Fibroblast of upper back skin (primary cell): ENCODE measurements at regions not wholly inside any gene's neighbourhood (a gene's known extent, or its start where the extent isn't known, plus 50 kb on each side); places are given as distances from the start of the nearest gene placed in this dataset.
"Not testable (repeated sequence)": the region's sequence is repeated elsewhere in the genome, so short reads cannot be mapped to it uniquely, and the experiment has no call there.

Source experiments
- DNase-seq: peaks from one replicate; pipeline ENCODE4 v3.0.0-alpha.2; 2013

GRCh38 chr14:22491683-22492621 lies 97.1 kb downstream of the DAD1 start:
- no peak for DNase-seq

- DNase-seq, result not testable (repeated sequence)
These were observed 98.0 kb downstream of the DAD1 start for GRCh38 chr14:22491053-22491452.

GRCh38 chr14:22489957-22490950 lies 98.8 kb downstream of the DAD1 start:
- DNase-seq, result no peak

GRCh38 chr14:22489244-22489545 lies 99.8 kb downstream of the DAD1 start:
- no peak for DNase-seq

- no peak for DNase-seq
These were observed 100.3 kb downstream of the DAD1 start for GRCh38 chr14:22488522-22489243.

GRCh38 chr14:22487941-22488340 lies 101.1 kb downstream of the DAD1 start:
- DNase-seq, result no peak

GRCh38 chr14:22487401-22487800 lies 101.6 kb downstream of the DAD1 start:
- DNase-seq, result no peak

GRCh38 chr14:22486675-22487074 lies 102.3 kb downstream of the DAD1 start:
- no peak for DNase-seq

GRCh38 chr14:22485649-22486048 lies 103.4 kb downstream of the DAD1 start:
- no peak for DNase-seq

GRCh38 chr14:22485178-22485577 lies 103.8 kb downstream of the DAD1 start:
- peak; percentile 61 for DNase-seq

- DNase-seq, result peak; percentile 50
These were observed 104.4 kb downstream of the DAD1 start for GRCh38 chr14:22484632-22485031.

GRCh38 chr14:22483863-22484593 lies 105.0 kb downstream of the DAD1 start:
- DNase-seq, result peak; percentile 63

GRCh38 chr14:22482782-22483553 lies 106.1 kb downstream of the DAD1 start:
- DNase-seq, result no peak

- no peak for DNase-seq
These were observed 106.8 kb downstream of the DAD1 start for GRCh38 chr14:22482085-22482694.

GRCh38 chr14:22481546-22481945 lies 107.5 kb downstream of the DAD1 start:
- DNase-seq, result no peak

- peak; percentile 21 for DNase-seq
These were observed 109.1 kb downstream of the DAD1 start for GRCh38 chr14:22479776-22480464.

GRCh38 chr14:22479132-22479531 lies 109.9 kb downstream of the DAD1 start:
- DNase-seq, result no peak

- peak; percentile 55 for DNase-seq
These were observed 110.4 kb downstream of the DAD1 start for GRCh38 chr14:22478670-22479069.

- no peak for DNase-seq
These were observed 110.8 kb downstream of the DAD1 start for GRCh38 chr14:22478247-22478646.

GRCh38 chr14:22477569-22478194 lies 111.3 kb downstream of the DAD1 start:
- DNase-seq, result no peak
